Motor neuron (in vitro differentiated cells): ENCODE measurements at regions not wholly inside any gene's neighbourhood (a gene's known extent, or its start where the extent isn't known, plus 50 kb on each side); places are given as distances from the start of the nearest gene placed in this dataset.

Experiments
- ATAC-seq, 8 experiments: fragments of 200-7000 bp; cut with Tn5 transposase; replicated peaks in 6 of 8; 2 replicates each; pipeline ENCODE4 v1.8.0; 2021; ENCODE audit warnings: mild to moderate bottlenecking in 8 of 8, moderate library complexity in 8 of 8
- H3K27ac ChIP-seq, 2 donors: fragments of 250-450 bp; sonication (Bioruptor Pico); 2 replicates each; pipeline ENCODE4 v1.9.0; 2021; ENCODE audit warnings: antibody characterized with exemption in 2 of 2, mild to moderate bottlenecking in 2 of 2, moderate library complexity in 1 of 2
- H3K4me1 ChIP-seq, 2 donors: fragments of 250-450 bp; sonication (Bioruptor Pico); replicated peaks in 1 of 2; 2 replicates each; pipeline ENCODE4 v1.6.1; 2021; ENCODE audit warnings: antibody characterized with exemption in 2 of 2, mild to moderate bottlenecking in 2 of 2, moderate library complexity in 1 of 2
- H3K4me3 ChIP-seq, 5 donors: fragments of 250-450 bp; sonication (Bioruptor Pico); 2 replicates each; pipeline ENCODE4 v1.9.0; 2021; ENCODE audit warnings: antibody characterized with exemption in 5 of 5, mild to moderate bottlenecking in 5 of 5, moderate library complexity in 4 of 5
- WGBS, 10 experiments: fragments of 450-650 bp; shearing (Covaris generic); methylation state at CpG; one replicate each; pipeline ENCODE4 v1.0.0; 2022; 5-methylcytosine and 5-hydroxymethylcytosine counted together
- in situ Hi-C, 9 experiments: fragments of 400-800 bp; cut with MboI; loops; one replicate each; pipeline ENCODE4 v1.15.0; 2021; ENCODE audit warnings: low sequenced_read_pairs in 9 of 9, low pct_unique_long_range_greater_than_20kb in 2 of 9; ENCODE audit not compliant: unreplicated experiment in 9 of 9

DNA sequence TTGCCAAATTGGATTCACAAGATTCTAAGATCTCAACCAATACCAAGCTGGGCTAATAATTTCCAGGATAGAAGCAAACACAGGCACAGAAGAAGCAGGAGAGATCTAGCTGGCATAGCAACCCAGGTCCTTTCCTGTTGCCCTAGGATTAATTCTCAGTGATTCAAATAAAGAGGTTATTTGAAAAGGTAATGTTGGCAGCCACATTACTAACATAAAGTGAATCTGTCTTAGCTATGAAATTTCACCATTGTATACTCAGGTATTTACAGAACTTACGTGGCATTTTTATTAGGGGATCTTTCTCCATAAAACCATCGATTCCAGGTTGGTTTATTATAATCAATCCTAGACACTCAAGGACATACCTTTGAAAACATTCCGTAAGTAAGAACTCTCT is 379.3 kb upstream of the POM121L12 start:
- H3K4me3 ChIP-seq, result no peak overlapping the region
- no peak overlapping the region for H3K27ac ChIP-seq
- in situ Hi-C loops, result no loop called here
- 3 to 100% (median 77%) methylated on average over 1 to 3 of the region's 3 CpGs; no CpG with 5 or more reads in 1 of the 10 experiments for WGBS, 10 experiments
- ATAC-seq, result no peak
- no peaks in the 10 kb centered on the region for H3K4me1 ChIP-seq

DNA sequence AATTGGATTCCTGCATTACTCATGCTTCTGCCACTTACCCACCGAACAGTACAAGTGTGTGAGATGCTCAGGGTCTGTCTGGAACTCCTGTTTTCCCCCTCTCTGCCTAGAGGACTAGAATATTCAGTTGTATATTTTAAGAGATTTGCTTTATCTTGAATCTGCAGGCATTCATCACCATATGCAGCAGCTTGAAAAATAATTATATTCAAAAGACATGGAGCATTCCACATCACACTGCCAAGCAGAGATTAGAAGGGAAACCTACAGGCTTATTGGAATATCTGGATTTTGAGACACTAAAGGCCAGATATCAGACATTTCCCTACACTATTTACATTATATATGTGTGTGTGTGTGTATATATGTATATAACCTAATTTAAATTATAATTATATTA is 382.8 kb upstream of the POM121L12 start:
- Histone ChIP-seq H3K27ac (no peak overlapping the region), H3K4me3 (no peak overlapping the region), H3K4me1 (no peaks in the 10 kb centered on the region)
- in situ Hi-C loops, result no loop called here
- WGBS, 10 experiments, result 0 to 100% (median 33%) methylated on average over 1 of the region's 1 CpG; no CpG with 5 or more reads in 6 of the 10 experiments
- peak in 2 of 8 experiments; percentile 12 to 28 for ATAC-seq

DNA sequence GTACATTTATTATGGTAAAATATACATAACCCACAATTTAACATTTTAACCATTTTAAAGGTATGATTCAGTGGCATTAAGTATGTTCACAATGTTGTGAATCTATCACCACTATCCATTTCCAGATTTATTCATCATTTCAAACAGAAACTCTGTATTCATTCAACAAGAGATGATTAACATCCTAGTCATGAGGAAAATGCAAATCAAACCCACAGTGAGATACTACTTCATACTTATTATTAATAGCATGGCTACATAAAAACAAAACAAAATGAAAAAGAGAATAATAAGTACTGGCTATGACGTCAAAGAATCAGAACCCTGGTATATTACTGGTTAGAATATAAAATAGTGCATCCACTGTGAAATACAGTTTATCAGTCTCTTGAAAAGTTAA is 386.6 kb upstream of the POM121L12 start:
- 0 to 100% (median 33%) methylated on average over 1 of the region's 1 CpG; no CpG with 5 or more reads in 2 of the 10 experiments for WGBS, 10 experiments
- no peak overlapping the region for H3K27ac ChIP-seq
- in situ Hi-C loops, result no loop called here
- no peak overlapping the region for H3K4me3 ChIP-seq
- ATAC-seq, result peak in 3 of 8 experiments; percentile 92 to 93 (median 93)
- H3K4me1 ChIP-seq, result no peaks in the 10 kb centered on the region

DNA sequence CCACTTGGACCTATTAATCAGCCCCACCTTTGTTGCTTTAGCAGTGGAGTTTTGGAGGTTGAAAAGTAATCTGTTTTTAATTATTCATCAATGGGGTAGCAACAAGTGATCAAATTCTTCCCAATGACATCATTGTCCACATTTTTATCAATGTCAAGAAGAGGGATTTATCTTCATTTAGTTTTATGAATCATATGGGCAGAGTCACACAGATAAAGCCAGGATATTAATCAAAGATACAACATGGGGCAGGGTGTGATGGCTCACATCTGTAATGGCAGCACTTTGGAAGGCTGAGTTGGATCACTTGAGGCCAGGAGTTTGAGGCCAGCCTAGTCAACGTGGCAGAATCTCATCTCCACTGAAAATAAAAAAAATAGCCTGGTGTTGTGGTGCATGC is 388.4 kb upstream of the POM121L12 start:
- H3K4me3 ChIP-seq, result no peak overlapping the region
- in situ Hi-C loops, result no loop called here
- 0 to 80% (median 25%) methylated on average over 1 of the region's 1 CpG; no CpG with 5 or more reads in 4 of the 10 experiments for WGBS, 10 experiments
- ATAC-seq, result no peak
- no peak overlapping the region for H3K27ac ChIP-seq
- no peaks in the 10 kb centered on the region for H3K4me1 ChIP-seq

DNA sequence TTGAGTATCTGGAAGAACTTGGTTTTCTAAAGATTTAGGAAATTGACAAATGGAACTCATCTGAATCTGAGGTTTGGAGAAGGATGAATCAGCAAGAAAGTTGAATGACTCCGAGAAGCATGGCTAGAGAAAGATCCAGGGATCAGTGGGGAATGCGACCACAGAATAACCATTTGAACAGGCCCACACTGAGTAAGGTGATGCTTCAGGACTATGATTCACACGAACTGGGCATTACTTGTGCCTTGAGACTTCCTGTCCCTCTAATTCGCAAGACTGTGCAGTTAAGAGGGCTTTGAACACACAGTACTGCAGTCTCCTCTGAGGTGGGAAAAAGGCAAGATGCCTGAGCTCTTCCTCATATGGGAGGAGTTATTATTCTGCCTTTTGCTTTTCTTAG is 395.5 kb upstream of the POM121L12 start:
- Histone ChIP-seq H3K27ac (no peak overlapping the region), H3K4me1 (no peaks in the 10 kb centered on the region), H3K4me3 (no peak overlapping the region)
- no peak for ATAC-seq
- in situ Hi-C loops, result no loop called here
- WGBS, 10 experiments, result 7 to 66% (median 54%) methylated on average over 1 to 4 of the region's 4 CpGs; no CpG with 5 or more reads in 4 of the 10 experiments

DNA sequence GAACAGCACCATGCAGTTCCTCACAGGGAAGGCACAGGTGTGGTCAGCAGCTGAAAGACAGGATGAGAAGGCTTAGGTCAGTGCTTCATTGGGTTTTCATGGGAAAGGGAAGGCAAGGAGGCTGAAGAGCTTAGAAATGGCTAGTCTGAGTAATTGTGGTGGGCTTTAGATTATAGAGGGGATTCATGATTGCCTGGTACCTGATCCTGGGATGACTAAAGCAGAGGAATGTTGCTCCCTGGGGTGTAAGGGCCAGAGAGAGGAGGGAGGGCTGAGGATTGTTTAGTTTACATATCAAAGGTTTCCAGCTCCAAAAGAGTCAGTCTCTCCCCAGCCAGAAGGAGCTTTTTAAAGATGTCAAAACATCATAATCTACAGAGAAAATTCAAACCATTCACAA is 396.3 kb upstream of the POM121L12 start:
- in situ Hi-C loops, result no loop called here
- H3K27ac ChIP-seq, result no peak overlapping the region
- ATAC-seq, result no peak

DNA sequence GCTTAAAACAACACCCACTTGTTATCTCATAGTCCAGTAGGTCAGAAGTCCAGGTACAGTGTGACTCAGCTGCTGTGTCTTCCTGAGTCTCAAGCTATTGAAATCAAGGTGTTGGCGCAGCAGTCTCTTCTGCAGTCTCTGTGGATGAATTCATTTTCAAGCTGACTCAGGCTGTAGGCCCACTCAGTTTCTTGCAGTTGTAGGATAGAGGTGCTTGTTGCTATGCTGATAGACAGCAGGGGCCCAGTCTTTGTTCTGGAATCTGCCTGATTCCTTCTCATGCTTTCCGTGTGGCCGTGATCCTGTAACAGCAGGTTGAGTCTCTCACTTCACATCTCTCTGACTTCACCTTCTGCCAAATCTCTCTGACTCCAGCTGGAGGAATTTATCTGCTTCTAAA is 400.4 kb upstream of the POM121L12 start:
- in situ Hi-C loops, result no loop called here
- no peaks in the 10 kb centered on the region for H3K4me1 ChIP-seq
- H3K4me3 ChIP-seq, result no peak overlapping the region
- H3K27ac ChIP-seq, result no peak overlapping the region
- peak in 4 of 8 experiments; percentile 26 to 42 (median 28) for ATAC-seq
- WGBS, 10 experiments, result 29 to 65% (median 53%) methylated on average over 1 to 3 of the region's 3 CpGs; no CpG with 5 or more reads in 5 of the 10 experiments

More for the DNA sequence above, 396.3 kb upstream of the POM121L12 start:
- Histone ChIP-seq H3K4me1 (no peaks in the 10 kb centered on the region), H3K4me3 (no peak overlapping the region)

DNA sequence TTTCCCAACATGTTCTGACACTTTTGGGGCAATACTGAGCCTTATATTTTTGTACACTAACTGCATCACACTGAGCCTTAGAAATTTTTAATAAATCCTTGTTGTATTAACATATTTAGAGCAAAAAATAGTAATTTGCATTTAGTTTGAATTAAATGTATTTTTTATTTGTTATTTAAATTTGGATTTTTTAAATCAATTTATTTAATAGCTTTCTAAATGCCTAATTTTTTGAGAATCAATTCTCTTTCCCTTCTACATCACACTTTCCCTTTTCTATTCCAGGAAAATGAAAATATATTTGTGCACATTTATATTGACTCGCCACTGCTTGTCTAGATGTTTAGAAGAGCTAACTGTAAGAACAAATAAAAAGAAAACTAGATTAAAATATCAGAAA is 414.6 kb upstream of the POM121L12 start:
- in situ Hi-C loops, result no loop called here
- Histone ChIP-seq H3K4me3 (no peak overlapping the region), H3K4me1 (no peaks in the 10 kb centered on the region), H3K27ac (no peak overlapping the region)
- ATAC-seq, result no peak
- WGBS, 10 experiments, result 13 to 100% (median 92%) methylated on average over 1 of the region's 1 CpG; no CpG with 5 or more reads in 1 of the 10 experiments

DNA sequence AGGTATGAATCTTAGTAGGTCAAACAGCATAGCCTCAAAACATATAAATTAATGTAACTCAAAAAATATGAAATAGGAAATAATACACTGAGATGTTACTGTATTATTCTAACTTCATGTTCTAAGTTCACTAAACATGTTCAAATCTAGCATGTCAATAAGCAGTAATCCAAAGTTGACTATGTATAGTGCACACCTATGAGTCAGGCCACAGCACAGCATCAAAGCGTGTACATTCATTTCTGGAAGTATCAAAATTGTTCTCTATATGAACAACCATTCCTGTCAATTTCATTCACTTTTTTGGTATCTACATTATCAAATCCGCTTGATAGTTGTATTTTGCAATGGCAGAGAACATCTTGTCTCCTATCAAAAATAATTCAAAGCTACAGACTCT is 418.9 kb upstream of the POM121L12 start:
- 8 to 100% (median 28%) methylated on average over 1 to 2 of the region's 2 CpGs; no CpG with 5 or more reads in 3 of the 10 experiments for WGBS, 10 experiments
- in situ Hi-C loops, result no loop called here
- no peak overlapping the region for H3K4me3 ChIP-seq
- H3K27ac ChIP-seq, result no peak overlapping the region
- no peaks in the 10 kb centered on the region for H3K4me1 ChIP-seq
- no peak for ATAC-seq

DNA sequence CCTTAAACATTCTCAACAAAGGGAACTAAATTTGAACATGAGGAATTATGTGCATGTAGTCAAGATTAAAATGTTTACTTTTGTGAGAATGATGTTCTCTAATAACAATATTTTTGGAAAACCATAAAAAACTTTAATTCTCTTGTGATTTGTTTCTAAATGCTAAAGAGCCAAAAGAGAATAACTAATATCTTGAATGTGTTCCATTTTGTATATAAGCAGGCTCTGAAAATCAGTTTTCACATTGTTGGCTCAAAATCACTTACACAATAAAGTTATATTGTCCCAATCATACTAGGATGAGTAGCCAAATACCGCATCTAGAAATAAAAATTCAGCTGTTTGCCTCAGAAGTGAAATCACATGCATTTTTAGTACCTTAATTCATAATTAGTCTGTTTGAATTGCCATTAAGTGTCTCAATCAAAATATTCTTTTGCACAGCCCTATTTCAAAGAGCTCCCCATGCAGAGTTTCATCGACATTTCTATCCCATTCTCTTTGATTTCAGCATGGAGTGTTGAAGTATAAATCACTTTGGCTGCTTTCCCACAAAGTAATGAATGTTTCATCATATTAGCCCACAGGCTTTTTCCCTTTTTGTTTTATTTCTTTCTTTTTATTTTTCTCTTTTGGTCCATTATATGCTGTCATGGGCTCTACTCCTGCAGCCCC is 420.3 kb upstream of the POM121L12 start:
- no peak for ATAC-seq
- Histone ChIP-seq H3K4me3 (no peak overlapping the region), H3K4me1 (no peaks in the 10 kb centered on the region), H3K27ac (no peak overlapping the region)
- in situ Hi-C loops, result no loop called here
- 9 to 100% (median 82%) methylated on average over 1 to 2 of the region's 2 CpGs for WGBS, 10 experiments

DNA sequence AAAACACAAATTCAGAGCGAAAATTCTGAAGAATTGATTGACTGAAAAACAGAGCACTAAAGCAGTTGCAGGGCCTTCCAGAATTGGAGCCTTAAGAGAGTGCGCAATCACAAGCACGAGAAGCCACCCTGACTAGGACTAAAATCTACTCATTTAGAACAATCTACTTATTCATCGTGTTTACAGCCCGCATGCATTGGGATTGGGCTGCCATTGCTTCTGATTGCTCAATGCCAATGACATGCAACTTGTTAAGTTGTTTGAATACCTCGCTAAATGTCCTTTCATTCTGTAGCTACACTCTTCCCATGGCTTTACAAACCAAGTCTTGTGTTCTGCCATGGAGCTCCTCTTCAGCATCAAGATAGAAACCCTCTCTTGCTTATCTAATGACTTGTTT is 425.9 kb upstream of the POM121L12 start:
- H3K4me1 ChIP-seq, result no peaks in the 10 kb centered on the region
- H3K4me3 ChIP-seq, result no peak overlapping the region
- WGBS, 10 experiments, result 0 to 96% (median 43%) methylated on average over 1 to 6 of the region's 6 CpGs; no CpG with 5 or more reads in 2 of the 10 experiments
- ATAC-seq, result no peak
- no peak overlapping the region for H3K27ac ChIP-seq
- in situ Hi-C loops, result no loop called here

DNA sequence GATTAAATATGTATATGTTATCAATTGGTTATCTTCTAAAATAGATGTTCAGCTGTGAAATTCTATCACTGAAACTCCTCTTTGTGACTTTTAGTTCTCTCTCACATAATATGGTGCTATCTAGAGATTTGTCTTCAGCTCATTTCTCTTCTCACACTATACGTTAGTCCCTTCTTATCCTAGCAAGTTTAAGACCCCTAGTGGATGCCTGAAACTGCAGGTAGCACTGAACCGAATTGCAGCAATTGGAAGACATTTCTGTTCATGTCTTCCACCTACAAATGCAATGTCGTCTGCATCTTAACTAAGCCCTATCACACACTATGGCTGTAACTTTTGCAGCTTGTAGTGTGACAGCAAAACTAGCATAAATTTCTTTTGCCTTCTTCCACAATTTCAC is 442.7 kb upstream of the POM121L12 start:
- Histone ChIP-seq H3K4me3 (no peak overlapping the region), H3K27ac (no peak overlapping the region), H3K4me1 (no peaks in the 10 kb centered on the region)
- no peak for ATAC-seq
- in situ Hi-C loops, result no loop called here
- 0 to 93% (median 50%) methylated on average over 2 to 3 of the region's 3 CpGs; no CpG with 5 or more reads in 4 of the 10 experiments for WGBS, 10 experiments

DNA sequence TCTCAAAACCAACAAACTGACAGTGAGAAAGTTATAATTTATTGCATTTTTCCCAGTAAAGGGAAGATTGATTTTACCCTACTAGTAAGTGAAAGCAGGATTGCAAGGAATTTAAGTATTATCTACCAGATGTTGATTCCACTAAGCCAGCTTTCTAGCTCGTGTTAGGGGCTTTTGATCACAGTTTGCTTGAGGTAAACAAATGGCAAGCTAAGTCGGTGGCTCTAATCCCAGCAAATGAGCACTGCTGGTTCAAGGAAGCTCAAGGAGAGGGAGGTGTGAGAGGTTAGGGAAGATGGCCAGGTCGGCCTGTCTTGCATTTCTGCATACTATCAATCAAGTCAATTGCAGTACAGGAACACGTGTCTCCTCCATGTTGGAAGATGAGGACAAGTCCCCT is 448.7 kb upstream of the POM121L12 start:
- in situ Hi-C loops, result no loop called here
- H3K4me1 ChIP-seq, result no peaks in the 10 kb centered on the region
- H3K27ac ChIP-seq, result no peak overlapping the region
- WGBS, 10 experiments, result 0 to 100% (median 83%) methylated on average over 2 to 4 of the region's 4 CpGs; no CpG with 5 or more reads in 3 of the 10 experiments
- H3K4me3 ChIP-seq, result no peak overlapping the region
- ATAC-seq, result peak in 1 of 8 experiments; percentile 21

DNA sequence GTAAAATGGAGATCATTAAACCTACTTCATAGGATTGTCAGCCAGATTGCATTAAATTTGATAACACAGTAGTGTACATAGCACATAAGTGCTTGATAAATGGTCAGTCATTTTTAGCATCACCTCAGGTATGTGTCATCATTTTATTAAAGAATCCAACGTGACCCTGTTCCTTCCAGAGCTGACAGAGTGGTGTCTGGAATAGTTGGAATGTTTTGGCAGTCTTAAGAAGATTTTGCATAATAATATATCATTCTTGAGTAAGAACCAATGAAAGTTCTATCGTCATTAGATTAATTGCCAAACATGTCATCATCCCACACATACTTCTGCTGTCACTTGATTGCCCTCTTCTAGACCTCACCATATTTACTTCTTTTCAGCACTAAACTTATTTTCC is 451.4 kb upstream of the POM121L12 start:
- Histone ChIP-seq H3K27ac (no peak overlapping the region), H3K4me1 (no peaks in the 10 kb centered on the region), H3K4me3 (no peak overlapping the region)
- ATAC-seq, result no peak
- in situ Hi-C loops, result no loop called here
- 0 to 92% (median 43%) methylated on average over 1 to 2 of the region's 2 CpGs; no CpG with 5 or more reads in 1 of the 10 experiments for WGBS, 10 experiments
